ENCODE measurements at regions not wholly inside any gene's neighbourhood (a gene's known extent, or its start where the extent isn't known, plus 50 kb on each side); places are given as distances from the start of the nearest gene placed in this dataset.

GRCh38 chr12:105574056-105574715 is 243.7 kb downstream of the C12orf75 start:
- Histone ChIP-seq H3K4me1 (ENCODE audit: control insufficient read depth in 2 of 2, insufficient read depth in 2 of 2, low read length in 2 of 2) (no peaks in the 10 kb centered on the region), H3K9ac (ENCODE audit: low read depth in 1 of 2, low read length in 2 of 2) (no peak overlapping the region), H3K36me3 (ENCODE audit: control insufficient read depth in 2 of 2, insufficient read depth in 2 of 2, low read length in 2 of 2) (no peaks in the 10 kb centered on the region)

GRCh38 chr12:105575235-105575634 is 244.7 kb downstream of the C12orf75 start:
- no peaks in the 10 kb centered on the region for H3K9me3 ChIP-seq (ENCODE audit: control insufficient read depth in 2 of 2, low read length in 2 of 2)
- H3K4me1 ChIP-seq (ENCODE audit: control insufficient read depth in 2 of 2, insufficient read depth in 2 of 2, low read length in 2 of 2): no peaks in the 10 kb centered on the region
- H3K27ac ChIP-seq (ENCODE audit: low read depth in 2 of 2, low read length in 2 of 2): no peak overlapping the region
- H3K27me3 ChIP-seq (ENCODE audit: control insufficient read depth in 2 of 2, insufficient read depth in 2 of 2, low read length in 2 of 2): no peaks in the 10 kb centered on the region
- H3K9ac ChIP-seq (ENCODE audit: low read depth in 1 of 2, low read length in 2 of 2): no peak overlapping the region
- H3K4me3 ChIP-seq (ENCODE audit: low read length in 2 of 2): no peak overlapping the region
- H3K36me3 ChIP-seq (ENCODE audit: control insufficient read depth in 2 of 2, insufficient read depth in 2 of 2, low read length in 2 of 2): no peaks in the 10 kb centered on the region

More at GRCh38 chr12:105574056-105574715, 243.7 kb downstream of the C12orf75 start:
- H3K4me3 ChIP-seq (ENCODE audit: low read length in 2 of 2): no peak overlapping the region
- H3K27ac ChIP-seq (ENCODE audit: low read depth in 2 of 2, low read length in 2 of 2): no peak overlapping the region
- H3K9me3 ChIP-seq (ENCODE audit: control insufficient read depth in 2 of 2, low read length in 2 of 2): no peaks in the 10 kb centered on the region
- no peaks in the 10 kb centered on the region for H3K27me3 ChIP-seq (ENCODE audit: control insufficient read depth in 2 of 2, insufficient read depth in 2 of 2, low read length in 2 of 2)

- Histone ChIP-seq H3K36me3 (ENCODE audit: control insufficient read depth in 2 of 2, insufficient read depth in 2 of 2, low read length in 2 of 2) (no peaks in the 10 kb centered on the region), H3K9ac (ENCODE audit: low read depth in 1 of 2, low read length in 2 of 2) (no peak overlapping the region), H3K27me3 (ENCODE audit: control insufficient read depth in 2 of 2, insufficient read depth in 2 of 2, low read length in 2 of 2) (no peaks in the 10 kb centered on the region), H3K27ac (ENCODE audit: low read depth in 2 of 2, low read length in 2 of 2) (no peak overlapping the region), H3K9me3 (ENCODE audit: control insufficient read depth in 2 of 2, low read length in 2 of 2) (no peaks in the 10 kb centered on the region), H3K4me3 (ENCODE audit: low read length in 2 of 2) (no peak overlapping the region), H3K4me1 (ENCODE audit: control insufficient read depth in 2 of 2, insufficient read depth in 2 of 2, low read length in 2 of 2) (no peaks in the 10 kb centered on the region)
Observed at GRCh38 chr12:105576261-105576660, 245.8 kb downstream of the C12orf75 start.

GRCh38 chr12:105580821-105581352 is 250.4 kb downstream of the C12orf75 start:
- Histone ChIP-seq H3K9ac (ENCODE audit: low read depth in 1 of 2, low read length in 2 of 2) (no peak overlapping the region), H3K36me3 (ENCODE audit: control insufficient read depth in 2 of 2, insufficient read depth in 2 of 2, low read length in 2 of 2) (no peaks in the 10 kb centered on the region), H3K9me3 (ENCODE audit: control insufficient read depth in 2 of 2, low read length in 2 of 2) (no peaks in the 10 kb centered on the region), H3K27ac (ENCODE audit: low read depth in 2 of 2, low read length in 2 of 2) (no peak overlapping the region), H3K4me1 (ENCODE audit: control insufficient read depth in 2 of 2, insufficient read depth in 2 of 2, low read length in 2 of 2) (no peaks in the 10 kb centered on the region), H3K27me3 (ENCODE audit: control insufficient read depth in 2 of 2, insufficient read depth in 2 of 2, low read length in 2 of 2) (no peaks in the 10 kb centered on the region), H3K4me3 (ENCODE audit: low read length in 2 of 2) (no peak overlapping the region)

GRCh38 chr12:105581420-105581819 is 250.9 kb downstream of the C12orf75 start:
- H3K27ac ChIP-seq (ENCODE audit: low read depth in 2 of 2, low read length in 2 of 2): no peak overlapping the region
- no peak overlapping the region for H3K9ac ChIP-seq (ENCODE audit: low read depth in 1 of 2, low read length in 2 of 2)
- no peaks in the 10 kb centered on the region for H3K36me3 ChIP-seq (ENCODE audit: control insufficient read depth in 2 of 2, insufficient read depth in 2 of 2, low read length in 2 of 2)
- H3K4me3 ChIP-seq (ENCODE audit: low read length in 2 of 2): no peak overlapping the region
- H3K27me3 ChIP-seq (ENCODE audit: control insufficient read depth in 2 of 2, insufficient read depth in 2 of 2, low read length in 2 of 2): no peaks in the 10 kb centered on the region
- no peaks in the 10 kb centered on the region for H3K9me3 ChIP-seq (ENCODE audit: control insufficient read depth in 2 of 2, low read length in 2 of 2)
- H3K4me1 ChIP-seq (ENCODE audit: control insufficient read depth in 2 of 2, insufficient read depth in 2 of 2, low read length in 2 of 2): no peaks in the 10 kb centered on the region

- Histone ChIP-seq H3K36me3 (ENCODE audit: control insufficient read depth in 2 of 2, insufficient read depth in 2 of 2, low read length in 2 of 2) (no peaks in the 10 kb centered on the region), H3K4me1 (ENCODE audit: control insufficient read depth in 2 of 2, insufficient read depth in 2 of 2, low read length in 2 of 2) (no peaks in the 10 kb centered on the region), H3K27me3 (ENCODE audit: control insufficient read depth in 2 of 2, insufficient read depth in 2 of 2, low read length in 2 of 2) (no peaks in the 10 kb centered on the region), H3K9ac (ENCODE audit: low read depth in 1 of 2, low read length in 2 of 2) (no peak overlapping the region), H3K27ac (ENCODE audit: low read depth in 2 of 2, low read length in 2 of 2) (no peak overlapping the region), H3K4me3 (ENCODE audit: low read length in 2 of 2) (no peak overlapping the region), H3K9me3 (ENCODE audit: control insufficient read depth in 2 of 2, low read length in 2 of 2) (no peaks in the 10 kb centered on the region)
Observed at GRCh38 chr12:105585107-105585506, 254.6 kb downstream of the C12orf75 start.

- Histone ChIP-seq H3K27me3 (ENCODE audit: control insufficient read depth in 2 of 2, insufficient read depth in 2 of 2, low read length in 2 of 2) (no peaks in the 10 kb centered on the region), H3K27ac (ENCODE audit: low read depth in 2 of 2, low read length in 2 of 2) (no peak overlapping the region), H3K4me1 (ENCODE audit: control insufficient read depth in 2 of 2, insufficient read depth in 2 of 2, low read length in 2 of 2) (no peaks in the 10 kb centered on the region), H3K4me3 (ENCODE audit: low read length in 2 of 2) (no peak overlapping the region), H3K9ac (ENCODE audit: low read depth in 1 of 2, low read length in 2 of 2) (no peak overlapping the region), H3K36me3 (ENCODE audit: control insufficient read depth in 2 of 2, insufficient read depth in 2 of 2, low read length in 2 of 2) (no peaks in the 10 kb centered on the region), H3K9me3 (ENCODE audit: control insufficient read depth in 2 of 2, low read length in 2 of 2) (no peaks in the 10 kb centered on the region)
Observed at GRCh38 chr12:105587237-105587636, 256.7 kb downstream of the C12orf75 start.

- Histone ChIP-seq H3K27me3 (ENCODE audit: control insufficient read depth in 2 of 2, insufficient read depth in 2 of 2, low read length in 2 of 2) (no peaks in the 10 kb centered on the region), H3K9me3 (ENCODE audit: control insufficient read depth in 2 of 2, low read length in 2 of 2) (no peaks in the 10 kb centered on the region), H3K4me1 (ENCODE audit: control insufficient read depth in 2 of 2, insufficient read depth in 2 of 2, low read length in 2 of 2) (no peaks in the 10 kb centered on the region), H3K9ac (ENCODE audit: low read depth in 1 of 2, low read length in 2 of 2) (no peak overlapping the region), H3K27ac (ENCODE audit: low read depth in 2 of 2, low read length in 2 of 2) (no peak overlapping the region), H3K36me3 (ENCODE audit: control insufficient read depth in 2 of 2, insufficient read depth in 2 of 2, low read length in 2 of 2) (no peaks in the 10 kb centered on the region), H3K4me3 (ENCODE audit: low read length in 2 of 2) (no peak overlapping the region)
Observed at GRCh38 chr12:105588106-105588505, 257.6 kb downstream of the C12orf75 start.

- Histone ChIP-seq H3K27ac (ENCODE audit: low read depth in 2 of 2, low read length in 2 of 2) (no peak overlapping the region), H3K9ac (ENCODE audit: low read depth in 1 of 2, low read length in 2 of 2) (no peak overlapping the region), H3K9me3 (ENCODE audit: control insufficient read depth in 2 of 2, low read length in 2 of 2) (no peaks in the 10 kb centered on the region), H3K27me3 (ENCODE audit: control insufficient read depth in 2 of 2, insufficient read depth in 2 of 2, low read length in 2 of 2) (no peaks in the 10 kb centered on the region), H3K4me1 (ENCODE audit: control insufficient read depth in 2 of 2, insufficient read depth in 2 of 2, low read length in 2 of 2) (no peaks in the 10 kb centered on the region), H3K4me3 (ENCODE audit: low read length in 2 of 2) (no peak overlapping the region), H3K36me3 (ENCODE audit: control insufficient read depth in 2 of 2, insufficient read depth in 2 of 2, low read length in 2 of 2) (no peaks in the 10 kb centered on the region)
Observed at GRCh38 chr12:105590571-105590970, 260.1 kb downstream of the C12orf75 start.

- Histone ChIP-seq H3K4me1 (ENCODE audit: control insufficient read depth in 2 of 2, insufficient read depth in 2 of 2, low read length in 2 of 2) (no peaks in the 10 kb centered on the region), H3K9ac (ENCODE audit: low read depth in 1 of 2, low read length in 2 of 2) (no peak overlapping the region), H3K27me3 (ENCODE audit: control insufficient read depth in 2 of 2, insufficient read depth in 2 of 2, low read length in 2 of 2) (no peaks in the 10 kb centered on the region), H3K9me3 (ENCODE audit: control insufficient read depth in 2 of 2, low read length in 2 of 2) (no peaks in the 10 kb centered on the region), H3K4me3 (ENCODE audit: low read length in 2 of 2) (no peak overlapping the region), H3K27ac (ENCODE audit: low read depth in 2 of 2, low read length in 2 of 2) (no peak overlapping the region), H3K36me3 (ENCODE audit: control insufficient read depth in 2 of 2, insufficient read depth in 2 of 2, low read length in 2 of 2) (no peaks in the 10 kb centered on the region)
Observed at GRCh38 chr12:105595440-105595839, 264.9 kb downstream of the C12orf75 start.

Data from mucosa of rectum (tissue), 2 donors.